Endothelial cell of umbilical vein (primary cell): ENCODE measurements at regions not wholly inside any gene's neighbourhood (a gene's known extent, or its start where the extent isn't known, plus 50 kb on each side); places are given as distances from the start of the nearest gene placed in this dataset.

Source experiments
- BruUV-seq: library from RNA; stranded (reverse); fragments of 400-500 nt; replicated peaks from 2 replicates; lab custom pipeline; 2021; lab: Mats Ljungman, UMichigan
- CTCF ChIA-PET: fragments of 300-600, 350-600 bp; sonication (Branson Sonifier 250); formaldehyde crosslinking; loops from one replicate; lab custom pipeline; 2021; ENCODE audit warnings: antibody characterized with exemption, inconsistent platforms; lab: Charles Lee
- POLR2A ChIA-PET: fragments of 300-600, 350-600 bp; sonication (Branson Sonifier 250); formaldehyde crosslinking; loops from one replicate; lab custom pipeline; 2021; ENCODE audit warnings: antibody characterized with exemption, inconsistent platforms; lab: Charles Lee
- DNase-seq: peaks from one replicate; pipeline ENCODE4 v3.0.0-alpha.2; 2011; ENCODE audit warnings: low read depth, low spot score
- FAIRE-seq: peaks from 2 replicates; lab custom pipeline; 2011; peaks lifted over from hg19 to GRCh38; lab: Jason Lieb, UNC
- H2AFZ ChIP-seq: 2 replicates; pipeline ENCODE4 v1.6.0; 2012; ENCODE audit warnings: low read depth, low read length, control low read depth, inconsistent platforms
- H3K27ac ChIP-seq: 2 replicates; pipeline ENCODE4 v1.5.1; 2011; ENCODE audit warnings: low read depth, mild to moderate bottlenecking, control low read depth, low read length, moderate library complexity; ENCODE audit not compliant: insufficient read depth
- H3K27me3 ChIP-seq, 2 experiments: 2 replicates each; pipeline versions ENCODE4 v1.6.0 to v1.6.1; 2011; ENCODE audit warnings: low read length in 2 of 2, mixed read lengths in 1 of 2; ENCODE audit not compliant: control insufficient read depth in 2 of 2, insufficient read depth in 2 of 2
- H3K36me3 ChIP-seq, 2 experiments: 2 replicates in 1 of 2; 3 replicates in 1 of 2; pipeline ENCODE4 v1.5.1; 2011; ENCODE audit warnings: low read length in 2 of 2, mild to moderate bottlenecking in 1 of 2, moderate library complexity in 1 of 2; ENCODE audit not compliant: control insufficient read depth in 2 of 2, insufficient read depth in 2 of 2; ENCODE audit errors: extremely low read depth in 1 of 2
- H3K4me1 ChIP-seq: 3 replicates; pipeline ENCODE4 v1.5.1; 2011; ENCODE audit warnings: mild to moderate bottlenecking, low read length; ENCODE audit not compliant: control insufficient read depth, insufficient read depth; ENCODE audit errors: extremely low read depth
- H3K4me2 ChIP-seq: 2 replicates; pipeline ENCODE4 v1.6.1; 2011; ENCODE audit warnings: low read length, control low read depth, mixed read lengths; ENCODE audit not compliant: insufficient read depth
- H3K4me3 ChIP-seq, 3 experiments: fragments of 200-600 bp in 1 of 3; sonication (generic), shearing (Covaris generic) in 1 of 3; replicated peaks in 1 of 3; 2 replicates each; pipeline ENCODE4 v1.5.1; 2011 to 2016; ENCODE audit warnings: control low read depth in 3 of 3, low read length in 3 of 3, mild to moderate bottlenecking in 2 of 3, inconsistent platforms in 1 of 3, low read depth in 1 of 3, moderate library complexity in 1 of 3; ENCODE audit not compliant: insufficient read depth in 1 of 3
- H3K79me2 ChIP-seq: 2 replicates; pipeline ENCODE4 v1.6.0; 2012; ENCODE audit warnings: low read length, inconsistent platforms; ENCODE audit not compliant: control insufficient read depth, insufficient read depth
- H3K9ac ChIP-seq: replicated peaks from 2 replicates; pipeline ENCODE3; 2011; ENCODE audit warnings: low read length, control low read depth; ENCODE audit not compliant: insufficient read depth; ENCODE audit errors: extremely low read depth
- H3K9me1 ChIP-seq: replicated peaks from 3 replicates; pipeline ENCODE4 v1.6.0; 2011; ENCODE audit warnings: mild to moderate bottlenecking, low read length; ENCODE audit not compliant: control insufficient read depth, insufficient read depth; ENCODE audit errors: extremely low read depth
- H3K9me3 ChIP-seq: replicated peaks from 2 replicates; pipeline ENCODE4 v1.5.1; 2012; ENCODE audit warnings: low read length, inconsistent platforms; ENCODE audit not compliant: control insufficient read depth, insufficient read depth
- H4K20me1 ChIP-seq: replicated peaks from 2 replicates; pipeline ENCODE3; 2011; ENCODE audit warnings: mild to moderate bottlenecking, low read length; ENCODE audit not compliant: control insufficient read depth, insufficient read depth; ENCODE audit errors: extremely low read depth
- EZH2 ChIP-seq: IDR thresholded peaks from 2 replicates; pipeline ENCODE4 v1.6.1; 2012; ENCODE audit warnings: borderline replicate concordance, low read depth, mild to moderate bottlenecking, moderate library complexity, low read length, inconsistent platforms; ENCODE audit not compliant: severe bottlenecking
- FOS ChIP-seq: IDR thresholded peaks from 2 replicates; pipeline ENCODE4 v1.6.1; 2011; ENCODE audit warnings: mild to moderate bottlenecking, low read length, moderate library complexity, borderline replicate concordance; ENCODE audit not compliant: insufficient read depth
- GATA2 ChIP-seq: IDR thresholded peaks from 2 replicates; pipeline ENCODE4 v1.7.0; 2011; ENCODE audit warnings: low read depth, mild to moderate bottlenecking, moderate library complexity, mixed read lengths, low read length; ENCODE audit not compliant: insufficient read length, insufficient read depth
- JUN ChIP-seq: IDR thresholded peaks from 2 replicates; pipeline ENCODE4 v1.6.1; 2011; ENCODE audit warnings: borderline replicate concordance, low read depth; ENCODE audit not compliant: insufficient read length, insufficient read depth
- POLR2A ChIP-seq: IDR thresholded peaks from 2 replicates; pipeline ENCODE4 v1.6.1; 2012; ENCODE audit warnings: low read depth, mild to moderate bottlenecking, control low read depth, low read length
- dilution Hi-C: fragments of 300-500 bp; cut with MboI; formaldehyde crosslinking; loops from one replicate; pipeline ENCODE4 v1.15.0; 2019; ENCODE audit warnings: low sequenced_read_pairs; ENCODE audit not compliant: extremely low pct_ligation_motif_present
- intact Hi-C: fragments of 100-400 bp; cut with micrococcal nuclease; formaldehyde crosslinking; loops from one replicate; pipeline ENCODE4 v1.10.0; 2022
- TF ChIP-seq, protein P1 (sequence below): IDR thresholded peaks from 2 replicates; pipeline ENCODE4 v1.6.1; 2011; ENCODE audit not compliant: insufficient read depth, insufficient read length
- TF ChIP-seq, protein P2 (sequence below), 2 donors: IDR thresholded peaks; 1 replicate in 1 of 2; 2 replicates in 1 of 2; pipeline ENCODE4 v1.5.1; 2011; ENCODE audit warnings: low read length in 2 of 2, mild to moderate bottlenecking in 2 of 2, moderate library complexity in 2 of 2, control low read depth in 1 of 2, inconsistent platforms in 1 of 2, low read depth in 1 of 2; ENCODE audit not compliant: insufficient read depth in 1 of 2; ENCODE audit errors: extremely low read depth in 1 of 2

GRCh38 chr1:177384461-177384860 is 213.7 kb downstream of the BRINP2 start:
- POLR2A ChIA-PET: no interaction called here
- FAIRE-seq: no peak
- intact Hi-C loops (no loop called here), dilution Hi-C loops (no loop called here)
- Histone ChIP-seq H3K27ac (no peak overlapping the region), H3K36me3 (no peaks in the 10 kb centered on the region), H3K4me2 (no peak overlapping the region), H4K20me1 (no peaks in the 10 kb centered on the region), H3K4me3 (no peak overlapping the region), H3K9me3 (no peaks in the 10 kb centered on the region), H3K4me1 (no peaks in the 10 kb centered on the region), H3K9me1 (no peaks in the 10 kb centered on the region), H3K9ac (no peak overlapping the region), H2AFZ (no peak overlapping the region), H3K79me2 (no peaks in the 10 kb centered on the region), H3K27me3 (no peaks in the 10 kb centered on the region)
- TF ChIP-seq, protein P1, sequence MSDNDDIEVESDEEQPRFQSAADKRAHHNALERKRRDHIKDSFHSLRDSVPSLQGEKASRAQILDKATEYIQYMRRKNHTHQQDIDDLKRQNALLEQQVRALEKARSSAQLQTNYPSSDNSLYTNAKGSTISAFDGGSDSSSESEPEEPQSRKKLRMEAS: no peak
- TF ChIP-seq JUN: no peak
- no peak for TF ChIP-seq GATA2
- TF ChIP-seq POLR2A: no peak
- TF ChIP-seq FOS: no peak
- TF ChIP-seq EZH2: no peak
- TF ChIP-seq, protein P2, sequence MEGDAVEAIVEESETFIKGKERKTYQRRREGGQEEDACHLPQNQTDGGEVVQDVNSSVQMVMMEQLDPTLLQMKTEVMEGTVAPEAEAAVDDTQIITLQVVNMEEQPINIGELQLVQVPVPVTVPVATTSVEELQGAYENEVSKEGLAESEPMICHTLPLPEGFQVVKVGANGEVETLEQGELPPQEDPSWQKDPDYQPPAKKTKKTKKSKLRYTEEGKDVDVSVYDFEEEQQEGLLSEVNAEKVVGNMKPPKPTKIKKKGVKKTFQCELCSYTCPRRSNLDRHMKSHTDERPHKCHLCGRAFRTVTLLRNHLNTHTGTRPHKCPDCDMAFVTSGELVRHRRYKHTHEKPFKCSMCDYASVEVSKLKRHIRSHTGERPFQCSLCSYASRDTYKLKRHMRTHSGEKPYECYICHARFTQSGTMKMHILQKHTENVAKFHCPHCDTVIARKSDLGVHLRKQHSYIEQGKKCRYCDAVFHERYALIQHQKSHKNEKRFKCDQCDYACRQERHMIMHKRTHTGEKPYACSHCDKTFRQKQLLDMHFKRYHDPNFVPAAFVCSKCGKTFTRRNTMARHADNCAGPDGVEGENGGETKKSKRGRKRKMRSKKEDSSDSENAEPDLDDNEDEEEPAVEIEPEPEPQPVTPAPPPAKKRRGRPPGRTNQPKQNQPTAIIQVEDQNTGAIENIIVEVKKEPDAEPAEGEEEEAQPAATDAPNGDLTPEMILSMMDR (IDR thresholded peaks at IDR 0.05; ENCODE audit: extremely low read depth in 1 of 2, insufficient read depth in 1 of 2, low read depth in 1 of 2, low read length in 2 of 2): no peak
- no peak for DNase-seq
- CTCF ChIA-PET: no interaction called here
- BruUV-seq: no TSS peak
